Right ventricle myocardium inferior (tissue), 1 donor: ENCODE measurements at regions not wholly inside any gene's neighbourhood (a gene's known extent, or its start where the extent isn't known, plus 50 kb on each side); places are given as distances from the start of the nearest gene placed in this dataset.
A peak's percentile ranks its signal among the peaks of the same experiment; 100 is the strongest.

Source experiments
- ATAC-seq: fragments of 200-7000 bp; cut with Tn5 transposase; one replicate; pipeline ENCODE4 v1.9.1; 2020; ENCODE audit warnings: mild to moderate bottlenecking, moderate library complexity
- DNase-seq: peaks from one replicate; pipeline ENCODE4 v3.0.0; 2021; ENCODE audit errors: missing footprints
- intact Hi-C: fragments of 100-400 bp; cut with DNase I; formaldehyde crosslinking; loops from one replicate; pipeline ENCODE4 v1.11.0; 2022
- donor health status: DM: no; HTN: yes; CAD: no; lungs with severe emphysema.

- DNase-seq, result no peak
- intact Hi-C loops, result no loop called here
- no peak for ATAC-seq
Measured at GRCh38 chr2:146642066-146642465, 1202.8 kb upstream of the ACVR2A start.

- DNase-seq, result no peak
- intact Hi-C loops, result no loop called here
- ATAC-seq, result no peak
Measured at GRCh38 chr2:146634230-146635097, 1210.4 kb upstream of the ACVR2A start.

GRCh38 chr2:146633159-146633558 is 1211.7 kb upstream of the ACVR2A start:
- no peak for DNase-seq
- ATAC-seq, result no peak
- intact Hi-C loops, result no loop called here

GRCh38 chr2:146632707-146633106 is 1212.1 kb upstream of the ACVR2A start:
- ATAC-seq (no peak), DNase-seq (no peak)
- intact Hi-C loops, result no loop called here

GRCh38 chr2:146624430-146625160 is 1220.2 kb upstream of the ACVR2A start:
- DNase-seq, result no peak
- ATAC-seq, result no peak
- intact Hi-C loops, result no loop called here

GRCh38 chr2:146623771-146624170 is 1221.1 kb upstream of the ACVR2A start:
- DNase-seq (no peak), ATAC-seq (no peak)
- intact Hi-C loops, result no loop called here

- ATAC-seq, result no peak
- DNase-seq, result no peak
- intact Hi-C loops, result no loop called here
Measured at GRCh38 chr2:146621656-146622055, 1223.2 kb upstream of the ACVR2A start.

GRCh38 chr2:146615778-146616177 is 1229.1 kb upstream of the ACVR2A start:
- ATAC-seq (no peak), DNase-seq (no peak)

GRCh38 chr2:146608490-146608889 is 1236.3 kb upstream of the ACVR2A start:
- ATAC-seq (no peak), DNase-seq (no peak)
- intact Hi-C loops, result no loop called here

More at GRCh38 chr2:146615778-146616177, 1229.1 kb upstream of the ACVR2A start:
- intact Hi-C loops, result no loop called here

- ATAC-seq (no peak), DNase-seq (no peak)
- intact Hi-C loops, result no loop called here
Measured at GRCh38 chr2:146604521-146604920, 1240.3 kb upstream of the ACVR2A start.

- intact Hi-C loops, result no loop called here
- DNase-seq (no peak), ATAC-seq (no peak)
Measured at GRCh38 chr2:146602856-146603255, 1242.0 kb upstream of the ACVR2A start.

GRCh38 chr2:146602383-146602782 is 1242.4 kb upstream of the ACVR2A start:
- DNase-seq (no peak), ATAC-seq (no peak)
- intact Hi-C loops, result no loop called here

GRCh38 chr2:146598791-146599190 is 1246.0 kb upstream of the ACVR2A start:
- intact Hi-C loops, result no loop called here
- DNase-seq (no peak), ATAC-seq (no peak)

- no peak for DNase-seq
- intact Hi-C loops, result no loop called here
Measured at GRCh38 chr2:146597291-146597690, 1247.5 kb upstream of the ACVR2A start.

GRCh38 chr2:146591908-146592307 is 1252.9 kb upstream of the ACVR2A start:
- DNase-seq, result no peak
- intact Hi-C loops, result no loop called here
- no peak for ATAC-seq

More at GRCh38 chr2:146597291-146597690, 1247.5 kb upstream of the ACVR2A start:
- no peak for ATAC-seq

- ATAC-seq (no peak), DNase-seq (peak; percentile 50)
- intact Hi-C loops, result no loop called here
Measured at GRCh38 chr2:146587291-146587713, 1257.5 kb upstream of the ACVR2A start.

- DNase-seq, result no peak
- ATAC-seq, result no peak
- intact Hi-C loops, result no loop called here
Measured at GRCh38 chr2:146584316-146584715, 1260.5 kb upstream of the ACVR2A start.

- no peak for DNase-seq
- ATAC-seq, result no peak
- intact Hi-C loops, result no loop called here
Measured at GRCh38 chr2:146579147-146579930, 1265.5 kb upstream of the ACVR2A start.

- ATAC-seq (no peak), DNase-seq (no peak)
- intact Hi-C loops, result no loop called here
Measured at GRCh38 chr2:146576339-146577111, 1268.3 kb upstream of the ACVR2A start.
